ENCODE measurements at regions not wholly inside any gene's neighbourhood (a gene's known extent, or its start where the extent isn't known, plus 50 kb on each side); places are given as distances from the start of the nearest gene placed in this dataset.

DNA sequence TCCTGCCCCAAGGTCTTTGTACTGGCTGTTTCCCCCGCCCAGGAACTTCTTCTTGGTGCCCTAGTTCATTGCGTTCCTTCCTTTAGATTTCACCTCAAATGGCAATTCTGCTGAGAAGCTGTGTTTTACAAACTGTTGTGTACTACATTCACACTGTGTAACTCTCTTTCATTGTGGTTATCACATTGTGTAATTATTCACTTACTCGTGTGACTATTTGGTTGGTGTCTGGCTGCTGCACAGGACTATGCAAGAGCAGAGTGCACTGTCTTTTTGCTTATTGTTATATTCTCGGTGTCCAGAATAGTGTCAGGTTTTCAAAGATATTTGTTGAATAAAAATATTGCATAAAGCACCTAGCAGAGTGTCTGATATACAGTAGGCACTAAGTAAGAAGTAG, 177.2 kb upstream of the PRICKLE1 start:
- TF ChIP-seq, protein P1, sequence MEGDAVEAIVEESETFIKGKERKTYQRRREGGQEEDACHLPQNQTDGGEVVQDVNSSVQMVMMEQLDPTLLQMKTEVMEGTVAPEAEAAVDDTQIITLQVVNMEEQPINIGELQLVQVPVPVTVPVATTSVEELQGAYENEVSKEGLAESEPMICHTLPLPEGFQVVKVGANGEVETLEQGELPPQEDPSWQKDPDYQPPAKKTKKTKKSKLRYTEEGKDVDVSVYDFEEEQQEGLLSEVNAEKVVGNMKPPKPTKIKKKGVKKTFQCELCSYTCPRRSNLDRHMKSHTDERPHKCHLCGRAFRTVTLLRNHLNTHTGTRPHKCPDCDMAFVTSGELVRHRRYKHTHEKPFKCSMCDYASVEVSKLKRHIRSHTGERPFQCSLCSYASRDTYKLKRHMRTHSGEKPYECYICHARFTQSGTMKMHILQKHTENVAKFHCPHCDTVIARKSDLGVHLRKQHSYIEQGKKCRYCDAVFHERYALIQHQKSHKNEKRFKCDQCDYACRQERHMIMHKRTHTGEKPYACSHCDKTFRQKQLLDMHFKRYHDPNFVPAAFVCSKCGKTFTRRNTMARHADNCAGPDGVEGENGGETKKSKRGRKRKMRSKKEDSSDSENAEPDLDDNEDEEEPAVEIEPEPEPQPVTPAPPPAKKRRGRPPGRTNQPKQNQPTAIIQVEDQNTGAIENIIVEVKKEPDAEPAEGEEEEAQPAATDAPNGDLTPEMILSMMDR (conservative IDR thresholded peaks at IDR 0.05 in 1 of 2, IDR thresholded peaks at IDR 0.05 in 1 of 2; ENCODE audit: low read depth in 1 of 2, low read length in 2 of 2) = no peak
- no peak for TF ChIP-seq EZH2 (IDR thresholded peaks at IDR 0.05; ENCODE audit: low read length, missing control alignments)

Measured in fibroblast of lung (primary cell).